ENCODE measurements at regions not wholly inside any gene's neighbourhood (a gene's known extent, or its start where the extent isn't known, plus 50 kb on each side); places are given as distances from the start of the nearest gene placed in this dataset.

DNA sequence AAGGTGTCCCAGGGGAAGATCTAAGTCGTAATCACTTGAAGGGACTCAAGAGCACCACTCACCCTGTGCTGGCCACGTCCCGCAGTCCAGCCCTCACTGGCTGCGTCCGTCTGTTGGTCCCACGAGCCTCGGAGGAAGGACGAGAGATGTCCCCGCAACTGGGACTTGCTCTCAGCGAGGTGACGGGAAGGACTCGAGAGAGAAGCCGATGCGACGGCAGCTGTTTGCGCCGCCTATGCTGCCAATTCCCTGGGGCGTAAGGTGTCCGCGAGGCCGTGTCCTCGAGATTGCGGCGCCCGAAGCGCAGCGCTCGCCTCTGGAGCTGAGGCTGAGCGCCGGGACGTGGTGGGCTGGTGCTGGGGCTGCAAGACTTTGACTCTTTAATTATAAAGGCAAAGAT, 100.6 kb upstream of the SEMA3E start:
- TF ChIP-seq EGR1 (IDR thresholded peaks at IDR 0.05; ENCODE audit: borderline replicate concordance, low read depth, low read length) (no peak), EZH2 (IDR thresholded peaks at IDR 0.05; ENCODE audit: low read depth, low read length, severe bottlenecking) (no peak)

Data from H1 (cell line).